ENCODE measurements at regions not wholly inside any gene's neighbourhood (a gene's known extent, or its start where the extent isn't known, plus 50 kb on each side); places are given as distances from the start of the nearest gene placed in this dataset.

DNA sequence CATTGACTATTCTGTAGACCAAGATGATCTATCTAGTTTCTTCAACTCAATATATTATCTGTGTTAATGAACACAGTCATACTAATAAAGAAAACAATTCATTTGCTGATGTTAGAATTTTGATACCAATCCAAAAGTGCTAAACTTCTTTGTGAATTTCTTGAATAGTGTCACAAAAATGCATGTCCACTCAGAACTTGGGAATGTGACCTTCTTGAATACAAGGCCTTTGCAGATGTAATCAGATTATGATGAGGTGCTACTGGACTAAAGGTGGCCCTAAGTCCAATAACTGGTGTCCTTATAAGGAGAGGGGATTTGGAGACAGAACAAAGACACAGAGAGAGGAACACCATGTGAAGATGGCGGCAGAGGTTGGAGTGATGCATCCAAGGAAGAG lies 305.8 kb upstream of the ZP4 start:
- DNase-seq (ENCODE audit: low read depth), result no peak

- DNase-seq (ENCODE audit: low read depth), result no peak
Observed at GRCh38 chr1:238191170-238191569, 300.4 kb upstream of the ZP4 start.

DNA sequence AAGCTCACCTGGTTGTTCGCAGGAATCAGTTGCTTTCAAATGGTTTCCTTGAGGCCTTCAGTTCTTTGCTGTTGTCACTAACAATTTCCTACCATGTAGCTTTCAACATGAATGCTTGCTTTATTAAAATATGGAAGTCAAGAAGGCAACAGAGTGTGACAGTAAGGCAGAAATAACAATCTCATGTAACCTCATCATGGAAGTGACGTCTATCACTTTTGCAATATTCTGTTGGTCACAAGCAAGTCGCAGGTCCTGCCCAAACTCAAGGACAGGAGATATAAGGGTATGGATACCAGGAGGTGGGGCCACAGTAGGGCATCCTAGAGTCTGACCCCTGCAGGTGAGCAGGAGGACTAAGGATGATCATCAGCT lies 296.8 kb upstream of the ZP4 start:
- no peak for DNase-seq (ENCODE audit: low read depth)

DNA sequence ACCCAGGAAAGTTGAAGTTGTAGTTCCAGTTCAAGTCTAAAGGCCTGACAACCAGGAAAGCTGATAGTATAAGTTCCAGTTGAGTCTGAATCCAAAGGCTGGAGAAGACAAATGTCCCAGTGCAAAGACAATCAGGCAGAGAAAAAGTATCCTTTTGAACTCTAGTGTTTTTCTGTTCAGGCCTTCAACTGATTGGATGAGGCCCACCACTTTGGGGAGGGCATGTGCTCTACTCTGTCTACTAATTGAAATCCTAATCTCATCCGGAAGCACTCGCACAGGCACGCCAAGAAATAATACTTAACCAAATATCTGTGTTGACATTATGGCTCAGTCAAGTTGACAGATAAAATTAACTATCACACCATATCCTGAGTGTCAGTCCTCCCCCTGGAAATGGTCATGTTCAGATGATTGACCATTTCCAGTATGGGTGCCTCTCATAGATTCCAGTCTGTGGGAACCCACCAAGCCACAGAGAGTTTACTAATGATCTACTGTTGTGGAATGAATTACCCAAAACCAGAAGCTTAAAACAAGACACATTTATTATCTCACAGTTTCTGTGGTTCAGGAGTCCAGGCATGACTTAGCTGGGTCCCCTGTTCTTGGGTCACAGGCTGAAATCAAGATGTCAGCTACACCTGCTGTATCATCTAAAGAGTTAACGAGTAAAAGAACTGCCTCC lies 296.3 kb upstream of the ZP4 start:
- DNase-seq (ENCODE audit: low read depth), result no peak

DNA sequence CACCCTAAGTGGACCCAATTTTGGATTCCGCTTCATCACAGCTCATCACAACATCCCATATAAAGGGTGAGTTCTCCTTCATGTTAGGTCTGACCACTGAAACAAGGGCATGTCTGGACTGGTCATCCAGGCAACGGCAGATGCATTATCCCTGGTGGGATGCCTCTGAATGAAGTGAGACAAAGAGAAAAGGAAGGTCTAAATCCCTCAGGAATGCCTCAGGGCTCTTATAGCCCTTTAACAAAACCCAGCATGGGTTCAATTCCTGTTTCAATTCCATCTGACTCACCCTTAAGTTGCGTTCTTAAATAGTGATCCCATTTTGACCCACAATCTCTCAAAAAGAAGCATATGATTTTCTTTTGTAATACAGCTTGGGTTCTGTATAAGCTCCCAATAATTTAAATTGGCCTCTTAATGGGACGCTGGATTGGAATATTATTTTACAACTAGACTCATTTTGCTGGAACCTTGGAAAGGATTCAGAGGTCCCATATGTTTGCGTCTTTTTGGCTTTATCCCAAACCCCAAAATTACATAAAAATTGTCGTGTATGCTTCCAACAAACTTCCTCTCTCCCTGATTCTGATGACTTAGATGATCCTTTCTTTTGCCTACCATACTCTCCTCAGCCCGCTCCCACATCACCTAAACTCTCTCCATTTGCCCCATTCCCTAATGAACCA lies 287.4 kb upstream of the ZP4 start:
- DNase-seq (ENCODE audit: low read depth), result no peak

DNA sequence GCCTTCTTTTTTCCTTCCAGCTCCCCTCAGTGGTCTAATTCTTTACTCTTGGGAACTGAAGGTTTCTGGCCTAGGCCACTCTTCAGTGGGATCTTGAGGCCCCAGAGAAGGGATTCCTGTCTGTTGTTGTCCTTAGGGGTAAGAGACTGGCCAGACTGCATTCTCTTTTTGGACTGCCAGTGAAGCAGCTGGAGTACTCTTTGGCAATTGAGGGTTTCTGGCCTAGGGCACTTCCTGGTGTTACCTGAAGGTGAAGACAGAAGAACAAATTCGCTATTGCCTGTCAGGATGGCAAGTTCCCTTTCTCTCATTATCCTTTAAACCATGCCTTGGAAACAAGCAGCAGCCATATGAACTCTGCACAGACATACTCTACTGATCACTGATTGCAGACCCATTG lies 286.6 kb upstream of the ZP4 start:
- DNase-seq (ENCODE audit: low read depth), result no peak

DNA sequence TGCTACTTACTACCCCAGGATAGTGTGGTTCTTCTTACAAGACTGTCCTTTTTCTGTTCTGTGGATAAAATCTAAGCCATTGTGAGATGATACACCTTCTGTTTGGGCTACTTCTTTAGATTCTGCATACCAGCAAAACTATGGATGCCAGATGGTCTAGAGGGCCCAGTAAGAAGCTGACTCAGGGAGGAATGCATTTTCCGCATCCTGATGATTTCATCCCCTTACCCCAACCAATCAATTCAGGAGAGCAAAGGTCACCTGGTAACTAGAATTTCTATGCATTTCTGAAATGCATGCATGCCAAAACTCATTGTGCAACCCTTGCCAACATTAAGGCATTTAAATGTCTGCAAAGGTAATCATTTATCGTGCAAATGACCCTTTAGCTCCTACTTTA lies 285.7 kb upstream of the ZP4 start:
- DNase-seq (ENCODE audit: low read depth), result no peak

DNA sequence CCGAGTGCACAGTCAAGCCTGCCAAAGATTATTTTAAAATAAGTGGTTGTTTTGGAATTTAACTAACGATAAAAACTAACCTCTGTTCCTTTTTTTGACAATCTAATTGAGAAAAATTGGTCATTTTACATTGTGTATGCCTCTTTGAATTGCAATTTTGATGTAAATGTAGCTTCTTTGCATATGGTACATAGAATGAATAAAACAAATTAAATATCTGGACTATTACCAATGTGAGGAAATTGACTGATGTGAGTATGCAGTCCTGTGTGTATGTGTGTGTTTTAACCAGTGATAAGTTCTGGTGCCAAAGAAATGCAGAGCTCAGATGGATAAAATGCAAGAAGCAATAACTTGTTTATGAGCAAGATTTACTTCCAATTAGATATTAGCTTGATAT lies 281.3 kb upstream of the ZP4 start:
- DNase-seq (ENCODE audit: low read depth), result no peak

DNA sequence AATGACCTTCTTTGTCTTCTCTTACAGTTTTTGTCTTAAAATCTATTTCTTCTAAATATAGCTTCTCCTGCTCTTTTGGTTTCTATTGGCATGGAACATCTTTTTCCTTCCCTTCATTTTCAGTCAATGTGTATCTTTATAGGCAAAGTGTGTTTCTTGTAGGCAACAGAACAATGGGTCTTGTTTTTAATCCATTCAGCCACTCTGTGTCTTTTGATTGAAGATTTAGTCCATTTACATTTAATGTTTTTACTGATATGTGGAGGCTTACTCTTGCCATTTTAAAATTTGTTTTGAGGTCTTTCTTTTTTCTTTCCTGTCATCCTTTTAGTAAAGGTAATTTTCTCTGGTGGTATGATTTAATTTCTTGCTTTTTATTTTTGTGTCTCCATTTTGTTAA lies 271.2 kb upstream of the ZP4 start:
- no peak for DNase-seq (ENCODE audit: low read depth)

DNA sequence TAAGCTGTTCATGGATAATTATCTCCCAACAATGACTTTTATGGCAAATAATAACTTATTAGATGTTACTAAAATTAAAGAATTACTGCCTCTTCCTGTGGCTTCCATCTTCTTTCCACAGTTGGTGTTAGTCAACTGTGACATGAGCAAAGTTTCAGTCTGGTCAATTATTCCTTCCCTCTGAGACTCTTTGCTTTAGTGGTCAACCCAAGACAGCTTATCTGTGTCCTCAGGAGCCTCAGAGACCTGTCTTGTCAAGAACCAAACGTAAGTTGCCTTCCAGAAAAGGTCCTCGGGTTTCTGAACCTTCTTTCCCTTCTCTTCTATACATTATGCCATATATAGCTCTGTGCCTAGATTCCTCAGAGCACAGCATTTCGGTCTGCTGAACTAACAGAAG lies 263.2 kb upstream of the ZP4 start:
- DNase-seq (ENCODE audit: low read depth), result no peak

GRCh38 chr1:238153253-238153652 lies 262.5 kb upstream of the ZP4 start:
- no peak for DNase-seq (ENCODE audit: low read depth)

DNA sequence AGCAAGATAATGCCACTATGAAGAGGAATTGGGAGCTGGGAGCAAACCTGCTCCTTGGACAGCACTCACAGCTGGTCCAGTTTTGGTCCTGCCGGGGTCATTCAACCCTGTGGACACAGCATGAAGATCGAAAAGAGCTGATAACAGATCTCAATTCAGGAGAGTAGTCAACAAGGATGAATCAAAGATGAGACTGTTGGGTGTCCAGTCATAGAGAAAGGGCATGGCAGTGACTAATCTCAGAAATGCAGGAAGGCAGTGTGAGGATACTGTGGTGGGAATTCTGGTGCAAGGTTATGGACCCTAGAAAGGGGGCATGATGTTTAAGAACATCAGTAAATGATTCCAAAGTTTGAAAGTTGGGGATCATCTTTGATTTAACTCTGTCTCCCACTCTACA lies 261.4 kb upstream of the ZP4 start:
- DNase-seq (ENCODE audit: low read depth), result no peak

- no peak for DNase-seq (ENCODE audit: low read depth)
Observed at GRCh38 chr1:238143038-238143437, 252.3 kb upstream of the ZP4 start.

DNA sequence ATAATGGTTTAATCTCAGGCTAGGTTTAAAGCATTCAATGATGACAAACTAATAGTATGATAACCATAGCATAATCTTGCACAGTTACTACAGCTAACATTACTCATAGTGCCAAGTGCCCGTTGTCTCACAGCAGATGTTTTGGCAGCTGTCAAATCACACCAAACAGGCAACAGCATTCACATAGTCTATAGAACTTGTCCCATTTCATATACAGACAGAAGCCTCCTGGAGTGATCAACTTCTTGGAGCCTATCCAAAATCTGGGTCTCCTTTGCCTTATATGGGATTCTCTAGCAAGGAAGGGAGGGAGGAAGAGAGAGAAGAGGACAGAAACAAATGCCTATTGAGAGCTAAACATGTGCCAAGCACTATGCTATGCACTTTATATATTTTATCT lies 250.6 kb upstream of the ZP4 start:
- DNase-seq (ENCODE audit: low read depth), result no peak

DNA sequence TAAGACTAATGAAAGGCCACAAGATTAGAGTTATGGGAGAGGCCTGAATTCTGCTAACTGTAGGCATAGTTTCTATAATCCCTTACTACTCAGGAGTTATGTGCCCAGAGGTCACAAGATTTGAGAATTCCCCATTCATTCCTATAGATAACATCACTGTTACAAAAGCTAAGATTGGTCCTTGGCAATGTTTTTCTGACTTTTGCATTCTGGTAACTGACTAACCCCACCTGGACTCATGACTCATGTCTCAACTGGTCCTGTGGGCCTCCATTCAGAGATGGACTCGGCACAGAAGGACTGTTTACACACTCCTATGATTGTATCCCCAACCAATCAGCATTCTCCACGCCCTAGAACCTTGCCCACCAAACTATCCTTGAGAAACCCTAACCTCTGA lies 249.0 kb upstream of the ZP4 start:
- no peak for DNase-seq (ENCODE audit: low read depth)

DNA sequence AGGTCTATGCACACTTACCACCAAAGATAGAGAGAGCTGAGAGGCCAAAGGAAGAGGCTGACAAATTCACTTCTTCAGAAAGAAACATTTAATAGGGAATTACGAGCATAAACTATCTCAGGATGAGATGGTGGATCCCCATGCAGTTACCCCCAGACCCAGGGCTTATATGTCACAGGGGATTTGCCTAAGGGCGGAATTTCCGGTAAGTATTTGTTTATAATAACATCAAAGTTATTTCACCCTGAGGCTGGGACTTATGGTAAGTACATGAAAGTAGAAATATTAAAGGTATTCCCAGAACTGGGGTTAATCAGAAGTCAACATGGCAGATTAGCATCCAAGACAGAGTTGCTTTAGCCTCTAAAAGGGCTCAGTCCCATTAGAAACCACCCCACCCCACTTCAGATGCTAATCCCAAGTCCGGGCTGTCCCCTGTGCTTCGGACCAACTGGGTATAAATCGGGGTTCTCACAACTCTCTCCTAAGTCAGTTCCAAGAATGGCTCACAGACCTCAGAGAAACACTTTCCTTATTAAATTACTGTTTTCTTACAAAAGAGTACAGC lies 247.4 kb upstream of the ZP4 start:
- no peak for DNase-seq (ENCODE audit: low read depth)

DNA sequence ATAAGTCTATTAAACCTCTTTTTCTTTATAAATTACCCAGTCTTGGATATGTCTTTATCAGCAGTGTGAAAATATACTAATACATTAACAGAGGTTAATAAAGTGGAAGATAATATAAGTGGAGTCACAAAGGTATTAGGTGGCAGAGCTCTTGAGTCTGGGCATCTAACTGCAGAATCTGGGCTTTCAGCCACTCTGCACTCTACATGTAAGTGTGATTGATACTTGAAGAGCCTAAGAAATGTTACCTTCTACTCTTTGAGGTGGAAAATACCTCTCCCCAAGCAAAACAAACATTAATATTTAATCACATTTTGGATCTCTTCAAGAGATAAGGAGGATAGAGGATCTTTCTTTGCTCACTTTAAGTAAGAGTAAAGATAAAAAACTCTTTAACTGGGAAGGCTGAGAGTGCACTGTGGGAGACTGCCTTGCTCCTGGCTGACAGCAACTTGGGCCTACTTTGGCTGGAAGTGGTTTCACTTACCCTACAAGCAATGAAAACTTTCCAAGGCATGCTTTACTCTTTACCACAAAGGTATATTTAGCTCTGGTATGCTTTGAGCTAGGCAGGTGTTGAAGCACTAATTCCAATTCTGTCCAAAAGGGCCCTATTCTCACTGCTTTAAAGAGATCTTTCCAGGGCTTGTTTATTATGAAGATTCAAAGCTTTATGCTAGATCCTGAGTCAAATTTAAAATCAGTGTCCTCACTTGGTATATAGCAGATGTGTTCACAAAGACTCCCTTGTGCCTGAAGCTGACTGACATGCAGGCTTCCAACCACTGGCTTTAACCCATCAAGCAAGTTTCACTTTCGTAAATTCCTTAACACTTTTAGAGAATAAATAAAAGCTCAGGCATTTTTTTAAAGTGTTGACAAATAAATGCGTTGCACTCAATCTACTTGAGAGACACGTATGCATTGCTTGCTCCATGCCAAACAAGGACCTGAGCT lies 245.3 kb upstream of the ZP4 start:
- DNase-seq (ENCODE audit: low read depth), result no peak

GRCh38 chr1:238129677-238130076 lies 239.0 kb upstream of the ZP4 start:
- no peak for DNase-seq (ENCODE audit: low read depth)

DNA sequence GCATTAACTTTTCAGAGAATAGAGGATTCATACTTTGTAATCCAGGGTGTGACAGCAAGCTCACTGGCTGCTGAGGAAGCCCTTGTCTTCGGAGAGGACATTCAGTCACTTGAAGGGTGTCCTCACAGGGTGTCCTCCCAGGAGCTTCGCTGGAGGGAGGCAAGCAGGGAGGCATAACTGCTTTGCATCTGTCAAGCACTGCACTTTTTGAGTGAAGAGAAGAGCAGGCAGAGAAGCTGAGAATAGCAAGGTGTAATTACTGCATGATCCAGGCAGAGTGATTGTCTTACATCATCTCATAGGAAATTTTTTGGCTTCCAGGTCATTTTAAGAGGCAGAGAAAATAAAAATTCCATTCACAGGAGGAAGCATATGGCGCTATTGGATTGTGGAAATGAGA lies 232.5 kb upstream of the ZP4 start:
- no peak for DNase-seq (ENCODE audit: low read depth)

DNA sequence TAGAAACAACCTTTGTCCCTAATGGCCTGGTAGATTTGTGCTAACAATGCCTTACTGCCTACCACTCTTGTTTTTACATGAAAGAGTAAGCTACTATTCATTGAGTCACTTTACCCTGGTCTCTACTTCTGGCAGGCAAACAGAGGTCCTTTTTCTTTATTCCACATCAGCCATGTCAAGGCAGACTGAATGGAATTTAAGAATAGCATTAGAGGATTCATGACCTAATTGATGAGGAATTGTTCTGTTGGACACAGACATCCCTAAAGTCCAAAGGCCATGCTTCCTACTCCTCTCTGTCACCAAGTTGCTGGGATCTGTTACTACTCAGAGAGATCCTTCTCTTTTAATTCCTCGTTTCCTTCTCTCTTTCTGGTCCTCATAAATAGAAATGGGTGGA lies 229.1 kb upstream of the ZP4 start:
- DNase-seq (ENCODE audit: low read depth), result no peak

- DNase-seq (ENCODE audit: low read depth), result no peak
Observed at GRCh38 chr1:238119060-238119459, 228.3 kb upstream of the ZP4 start.

DNA sequence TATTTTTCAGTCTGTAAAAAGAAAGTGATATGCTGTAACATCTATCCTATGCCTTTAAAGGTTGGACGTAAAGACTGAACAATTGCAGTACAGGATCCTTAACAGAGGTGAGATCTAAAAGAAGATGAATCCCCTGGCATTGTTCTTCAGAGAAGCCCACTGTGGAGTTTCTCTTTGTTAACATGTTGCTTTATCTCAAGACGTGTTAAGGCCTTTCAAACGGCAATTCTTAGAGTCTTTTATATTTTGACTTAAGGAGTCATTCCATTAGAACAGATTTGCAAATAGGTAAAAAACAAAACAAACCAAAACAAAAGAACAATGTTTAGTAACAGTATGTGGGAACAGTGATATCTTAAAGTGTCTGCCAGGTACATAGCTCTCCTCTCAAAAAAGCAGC lies 225.1 kb upstream of the ZP4 start:
- no peak for DNase-seq (ENCODE audit: low read depth)
